ENCODE measurements at regions not wholly inside any gene's neighbourhood (a gene's known extent, or its start where the extent isn't known, plus 50 kb on each side); places are given as distances from the start of the nearest gene placed in this dataset.

- TF ChIP-seq CTCF (IDR thresholded peaks at IDR 0.05): no peak
- no peak for TF ChIP-seq FOXP4 (CRISPR knock-in tag; IDR thresholded peaks at IDR 0.05)
- no peak for TF ChIP-seq ZBTB43 (CRISPR knock-in tag; IDR thresholded peaks at IDR 0.05)
- no peak for TF ChIP-seq NR2C2 (CRISPR knock-in tag; IDR thresholded peaks at IDR 0.05)
- no peak for TF ChIP-seq MAX (CRISPR knock-in tag; IDR thresholded peaks at IDR 0.05)
- no peak for TF ChIP-seq ZNF121 (CRISPR knock-in tag; IDR thresholded peaks at IDR 0.05)
- TF ChIP-seq ZNF423 (CRISPR knock-in tag; IDR thresholded peaks at IDR 0.05): no peak
- no peak for TF ChIP-seq JUN (CRISPR knock-in tag; IDR thresholded peaks at IDR 0.05)
- no peak for TF ChIP-seq USF2 (CRISPR knock-in tag; IDR thresholded peaks at IDR 0.05)
- TF ChIP-seq FOXJ3 (CRISPR knock-in tag; IDR thresholded peaks at IDR 0.05; ENCODE audit: borderline replicate concordance): no peak
- TF ChIP-seq ATF2 (CRISPR knock-in tag; IDR thresholded peaks at IDR 0.05; ENCODE audit: borderline replicate concordance, low read depth): no peak
- no peak for TF ChIP-seq CBFB (CRISPR knock-in tag; IDR thresholded peaks at IDR 0.05; ENCODE audit: low read depth)
- no peak for TF ChIP-seq NR3C1 (CRISPR knock-in tag; conservative IDR thresholded peaks at IDR 0.05; ENCODE audit: low read depth)
Observed at GRCh38 chr12:42666671-42667243, 77.2 kb upstream of the PRICKLE1 start.

All from WTC11 (cell line).